Testis (tissue), 2 donors: ENCODE measurements at regions not wholly inside any gene's neighbourhood (a gene's known extent, or its start where the extent isn't known, plus 50 kb on each side); places are given as distances from the start of the nearest gene placed in this dataset.

Experiments
- CTCF ChIP-seq, 3 experiments: fragments of 450-650 bp in 2 of 3; fragments of 200-600 bp in 1 of 3; sonication (generic) in 1 of 3; IDR thresholded peaks; one replicate each; pipeline ENCODE4 v1.5.1; 2016 to 2019; ENCODE audit warnings: antibody characterized with exemption in 3 of 3, mild to moderate bottlenecking in 2 of 3, moderate library complexity in 1 of 3
- POLR2A ChIP-seq: fragments of 450-650 bp; IDR thresholded peaks from one replicate; pipeline ENCODE4 v1.6.1; 2017; ENCODE audit warnings: antibody characterized with exemption, mild to moderate bottlenecking, moderate library complexity

GRCh38 chr2:160924936-160925353 is 235.3 kb upstream of the TANK start:
- TF ChIP-seq POLR2A (no peak), CTCF (IDR thresholded peaks at IDR 0.05) (no peak)
